T-helper 2 cell (primary cell): ENCODE measurements at regions not wholly inside any gene's neighbourhood (a gene's known extent, or its start where the extent isn't known, plus 50 kb on each side); places are given as distances from the start of the nearest gene placed in this dataset.

Experiments
- DNase-seq, 5 experiments: peaks; one replicate each; pipeline versions ENCODE4 v3.0.0 to v3.0.0-alpha.2; 2012 to 2022

DNA sequence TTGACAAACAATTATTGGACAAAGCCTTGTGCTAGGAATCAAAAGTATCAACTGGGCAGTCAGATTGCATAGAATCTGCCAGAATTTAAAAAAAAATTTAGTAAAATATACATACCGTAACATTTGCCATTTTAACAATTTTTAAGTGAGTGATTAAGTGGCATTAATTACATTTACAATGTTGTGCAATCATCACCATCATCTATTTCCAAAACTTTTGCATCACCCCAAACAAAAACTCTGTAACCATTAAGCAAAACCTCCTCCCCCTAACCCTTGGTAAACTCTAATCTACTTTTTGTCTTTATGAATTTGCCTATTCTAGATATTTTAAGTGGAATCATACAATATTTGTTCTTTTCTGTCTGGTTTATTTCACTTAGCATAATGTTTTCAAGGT, 182.8 kb downstream of the LMO4 start:
- no peak for DNase-seq

DNA sequence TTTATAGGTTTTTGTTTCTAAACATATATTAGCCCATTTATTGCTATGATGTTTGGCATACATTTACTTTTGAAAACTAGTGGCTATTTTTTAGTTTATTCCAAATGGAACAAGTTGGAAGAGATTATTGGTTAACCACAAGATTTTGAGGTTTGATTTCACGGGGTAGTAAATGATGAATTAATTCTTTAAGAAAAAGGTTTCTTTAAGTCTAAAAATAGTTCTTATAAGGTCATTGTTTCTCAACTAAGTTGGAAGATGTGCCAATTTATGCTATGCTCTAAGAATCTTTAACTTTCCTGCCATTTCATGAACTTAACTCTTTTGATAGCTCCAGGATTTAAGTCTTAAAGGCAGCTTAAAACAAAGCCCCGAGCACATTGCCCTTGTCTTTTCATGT, 183.8 kb downstream of the LMO4 start:
- DNase-seq: no peak

DNA sequence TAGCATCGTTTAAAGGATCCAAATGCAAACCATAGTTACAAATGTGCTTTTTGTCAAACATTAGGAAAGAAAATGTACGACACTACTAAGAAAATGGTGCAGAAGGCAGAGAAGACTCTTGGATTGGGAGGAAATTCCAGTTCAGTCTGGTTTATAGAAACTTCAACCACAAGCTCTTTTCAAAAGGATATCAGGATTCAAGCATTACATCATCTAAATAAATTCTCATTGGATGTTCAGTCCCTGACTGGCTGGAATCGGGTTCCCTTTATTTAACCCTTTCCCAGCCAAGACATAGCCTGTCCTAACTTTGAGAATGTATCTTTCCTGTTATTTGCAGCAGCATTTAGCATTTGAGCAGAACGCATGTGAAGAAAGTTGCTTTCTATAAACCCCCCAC, 184.6 kb downstream of the LMO4 start:
- no peak for DNase-seq

DNA sequence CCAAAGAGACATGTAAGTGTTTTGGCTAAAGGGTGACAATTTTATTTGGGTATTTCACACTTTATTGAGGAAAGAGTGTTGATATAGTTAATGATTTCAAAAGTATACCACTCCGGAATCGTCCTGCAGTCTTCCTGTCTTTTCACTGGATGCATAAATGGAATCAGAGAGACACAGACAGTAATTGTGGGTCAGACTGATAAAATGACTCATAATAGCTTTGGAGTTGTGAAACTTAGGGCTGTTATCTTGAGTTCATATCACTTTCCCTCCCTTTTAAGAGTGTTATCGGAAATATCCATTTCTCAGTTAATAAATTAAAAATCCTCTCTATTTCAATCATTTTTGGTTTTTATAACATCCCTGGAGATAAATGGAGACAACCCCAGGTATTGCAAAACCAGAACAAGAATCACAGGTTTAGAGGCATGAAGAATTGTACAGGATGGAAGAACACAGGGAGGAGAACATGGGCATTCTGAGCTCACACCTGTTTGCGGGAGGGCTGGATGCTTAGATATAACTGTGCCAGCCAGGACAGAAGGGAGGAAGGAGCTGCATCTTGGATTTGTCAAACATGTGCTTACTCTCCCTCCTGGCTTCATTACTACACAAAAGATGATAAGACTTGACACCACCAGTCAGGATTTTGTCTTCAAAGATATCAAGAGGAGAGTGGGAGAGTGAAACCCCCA, 185.4 kb downstream of the LMO4 start:
- no peak for DNase-seq

DNA sequence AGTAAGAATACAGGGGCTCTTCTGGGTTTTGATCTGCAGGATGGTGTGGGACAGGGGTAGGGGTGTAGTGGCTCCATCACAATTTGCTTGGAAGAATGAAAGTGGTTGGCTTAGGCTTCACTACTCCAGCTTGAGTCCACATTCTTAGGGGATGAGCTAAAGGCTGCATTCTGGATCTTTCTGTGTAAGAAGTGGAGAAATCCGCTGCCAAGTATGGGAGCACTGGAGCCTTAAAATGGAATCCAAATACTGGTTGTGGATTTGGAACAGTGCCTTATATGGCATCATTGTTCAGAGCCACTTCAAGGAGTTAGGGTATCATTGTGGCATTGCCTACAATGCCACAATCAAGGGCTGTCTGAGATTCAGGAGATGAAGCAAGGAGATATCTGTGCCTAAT, 187.1 kb downstream of the LMO4 start:
- DNase-seq: no peak

DNA sequence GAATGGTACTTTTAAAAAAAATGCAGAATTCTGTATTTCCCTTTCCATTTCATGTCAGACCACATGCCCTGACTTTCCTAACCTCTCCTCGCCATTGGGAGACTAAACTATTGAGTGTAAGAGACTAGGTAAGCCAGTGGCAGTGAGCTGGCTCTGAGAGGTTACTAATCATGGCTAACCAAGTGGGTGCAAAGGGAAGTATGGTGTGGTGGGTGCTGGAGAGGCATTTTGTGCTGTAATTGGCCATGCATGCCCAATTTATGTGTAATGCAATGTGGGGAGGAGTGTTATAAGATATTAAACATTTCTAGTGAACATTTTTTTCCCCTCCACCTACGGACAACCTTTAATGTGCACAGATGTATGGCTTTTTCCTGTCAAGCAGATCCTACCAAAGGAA, 190.1 kb downstream of the LMO4 start:
- no peak for DNase-seq

DNA sequence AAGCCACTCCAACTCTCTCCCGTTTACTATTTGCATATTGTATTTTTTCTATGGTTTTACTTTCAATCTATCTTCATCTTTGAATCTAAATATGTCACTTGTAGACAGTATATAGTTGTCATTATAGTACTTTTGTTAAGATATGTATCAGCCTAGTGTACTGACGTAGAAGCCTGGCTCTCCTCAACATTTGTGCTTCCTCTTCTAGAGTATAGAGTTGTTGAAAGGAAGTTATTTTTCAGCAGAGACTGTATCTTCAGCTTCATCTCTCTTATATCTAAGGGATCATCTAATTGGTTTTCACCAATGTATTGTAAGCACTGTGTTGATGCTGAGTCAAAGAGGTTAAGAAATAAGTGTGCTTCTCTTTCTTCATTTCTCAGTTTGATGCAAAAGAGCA, 192.8 kb downstream of the LMO4 start:
- DNase-seq: peak in 1 of 5 experiments; percentile 92

DNA sequence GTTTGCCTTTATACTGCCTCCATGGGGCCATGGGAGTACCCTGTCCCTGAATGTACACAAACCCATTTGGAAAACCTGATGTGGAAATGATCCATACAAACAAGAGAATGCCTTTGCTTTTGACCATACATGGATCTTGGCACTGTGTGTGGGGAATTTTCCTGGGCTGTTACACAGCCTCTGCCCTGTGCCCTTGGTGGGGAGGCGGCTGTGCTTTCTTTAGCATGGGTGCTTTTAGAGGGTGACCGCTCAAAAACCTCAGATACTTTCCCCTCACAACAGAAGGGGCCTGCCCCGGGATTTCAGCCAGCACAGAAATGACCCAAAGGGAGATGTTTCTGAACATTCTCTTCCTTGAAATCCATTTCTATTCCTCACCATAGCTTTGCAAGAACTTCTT, 194.8 kb downstream of the LMO4 start:
- DNase-seq: no peak

DNA sequence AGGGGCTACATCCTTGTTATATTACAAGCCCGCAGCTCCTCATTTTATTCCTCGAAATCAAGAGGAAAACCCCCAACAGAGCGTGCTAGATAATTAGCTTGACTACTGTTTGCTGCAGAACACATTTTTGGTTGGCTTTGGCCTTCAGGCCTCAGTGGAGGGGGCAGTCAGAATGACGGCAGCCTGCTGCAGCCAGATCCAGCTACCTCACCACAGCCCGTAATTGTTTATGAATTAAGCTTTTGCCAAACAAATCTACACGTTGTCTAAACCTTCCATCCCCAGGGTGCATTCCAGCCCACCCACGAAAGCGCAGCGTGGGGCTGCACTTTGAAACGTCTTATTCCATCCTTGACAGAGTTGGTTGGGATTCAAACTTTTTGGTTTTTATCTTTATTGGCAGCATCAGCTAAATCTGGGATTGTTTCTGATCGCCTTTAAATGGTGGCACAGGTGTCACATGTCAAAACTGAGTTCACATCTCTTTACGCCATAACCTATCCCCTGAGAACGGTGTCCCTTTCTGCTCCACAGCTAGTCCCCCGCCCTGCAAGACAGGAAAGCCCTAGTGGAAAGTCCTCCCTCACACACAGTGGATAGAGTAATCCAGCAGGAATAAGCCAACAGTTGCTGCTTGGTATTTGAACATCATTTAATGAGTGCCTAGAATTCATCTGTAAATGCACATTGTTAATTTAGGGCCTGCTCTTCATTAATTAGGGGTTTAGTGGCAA, 195.5 kb downstream of the LMO4 start:
- DNase-seq: no peak

DNA sequence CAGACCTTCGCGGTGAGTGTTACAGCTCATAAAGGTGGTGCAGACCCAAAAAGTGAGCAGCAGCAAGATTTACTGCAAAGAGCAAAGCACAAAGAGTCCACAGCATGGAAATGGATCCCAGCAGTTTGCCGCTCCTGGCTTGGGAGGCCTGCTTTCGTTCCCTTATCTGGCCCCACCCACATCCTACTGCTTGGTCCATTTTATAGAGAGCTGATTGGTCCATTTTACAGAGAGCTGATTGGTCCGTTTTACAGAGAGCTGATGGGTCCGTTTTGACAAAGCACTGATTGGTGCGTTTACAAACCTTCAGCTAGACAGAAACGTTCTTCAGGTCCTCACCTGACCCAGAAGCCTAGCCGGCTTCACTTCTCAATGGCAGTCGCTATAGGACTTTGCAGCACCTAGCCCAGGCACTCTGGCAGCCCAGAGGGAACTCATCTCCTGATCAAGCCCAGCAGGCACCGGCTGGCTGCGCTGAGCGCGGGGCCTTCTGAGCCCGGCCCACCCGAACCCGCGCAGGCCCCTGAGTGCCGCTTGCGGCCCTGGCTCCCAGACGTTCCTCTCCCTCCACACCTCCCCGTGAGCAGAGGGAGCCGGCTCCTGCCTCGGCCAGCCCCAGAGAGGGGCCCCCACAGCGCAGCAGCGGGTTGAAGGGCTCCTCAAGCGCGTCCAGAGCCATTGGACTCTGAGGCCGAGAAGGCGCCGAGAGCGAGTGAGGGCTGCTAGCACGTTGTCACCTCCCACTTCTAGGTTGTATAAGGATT, 200.3 kb downstream of the LMO4 start:
- DNase-seq: no peak

DNA sequence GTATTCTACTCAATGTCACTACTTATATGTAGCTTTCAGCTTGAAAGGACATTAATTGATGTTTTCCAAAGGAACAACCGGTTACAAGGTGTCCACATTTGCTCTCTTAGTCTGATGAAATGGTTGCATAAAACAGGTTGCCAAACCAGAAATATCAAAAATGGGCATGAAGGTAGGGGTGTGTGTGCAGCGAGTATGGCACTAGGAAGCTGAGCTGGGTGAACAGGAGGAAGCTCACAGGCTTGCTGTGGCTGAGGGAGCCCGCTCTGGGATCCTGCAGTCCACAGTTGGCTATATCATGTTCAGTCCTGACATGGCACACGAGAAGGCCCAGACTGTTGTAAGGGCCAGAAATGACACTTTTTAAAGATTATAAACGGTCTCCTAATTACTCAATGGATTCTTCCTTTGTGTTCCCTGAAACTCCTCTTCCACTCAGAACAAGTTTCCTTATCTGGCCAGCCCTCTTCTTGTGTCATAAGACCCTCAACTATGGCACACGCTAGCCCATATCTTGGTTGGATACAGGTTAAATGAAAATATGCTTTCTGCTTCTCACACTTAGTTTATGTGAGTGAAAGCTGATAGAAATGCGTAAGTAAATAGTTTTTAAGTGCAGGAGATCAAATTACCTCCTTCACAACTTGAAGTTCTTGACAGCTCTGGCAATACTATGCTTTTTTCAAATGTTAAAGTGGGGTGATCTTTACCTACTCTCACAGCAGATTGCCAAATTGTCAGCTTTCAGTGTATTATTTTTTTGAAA, 201.5 kb downstream of the LMO4 start:
- DNase-seq: no peak

DNA sequence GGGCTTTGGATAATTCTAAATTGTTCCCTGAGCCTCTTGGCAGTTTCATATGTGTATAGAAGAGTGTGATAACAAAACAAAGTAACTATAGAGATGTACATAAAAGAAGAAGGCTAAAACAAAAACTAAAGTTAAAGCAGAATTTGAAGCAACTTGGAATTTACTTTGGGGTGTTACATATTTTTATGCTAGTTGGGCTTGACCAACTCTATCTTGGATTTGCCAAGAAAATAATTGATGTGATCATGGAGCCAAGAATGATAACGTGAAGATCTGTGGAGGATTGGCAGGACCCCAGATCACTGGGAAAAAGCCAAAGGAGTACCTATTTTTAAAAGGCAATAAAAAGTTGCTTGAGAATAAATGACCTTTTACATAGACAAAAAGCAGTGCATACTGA, 206.9 kb downstream of the LMO4 start:
- no peak for DNase-seq

DNA sequence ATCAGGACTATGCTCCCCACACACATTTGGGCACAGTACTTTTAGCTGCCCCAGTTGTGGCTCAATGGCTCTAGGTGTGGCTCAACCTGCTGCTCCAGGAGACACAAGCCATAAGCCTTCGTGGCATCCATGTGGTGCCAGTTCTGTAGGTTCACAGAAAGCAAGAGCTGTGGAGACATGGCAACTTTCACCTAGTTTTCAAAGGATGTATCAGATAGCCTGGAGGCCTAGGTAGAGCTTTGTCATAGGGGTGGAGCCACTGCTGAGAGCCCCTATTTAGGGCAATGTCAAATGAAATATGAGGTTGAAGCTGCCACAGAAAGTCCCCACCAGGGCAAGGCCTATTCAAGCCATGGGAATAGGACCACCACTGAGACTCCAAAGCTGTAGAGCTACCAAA, 210.5 kb downstream of the LMO4 start:
- no peak for DNase-seq

DNA sequence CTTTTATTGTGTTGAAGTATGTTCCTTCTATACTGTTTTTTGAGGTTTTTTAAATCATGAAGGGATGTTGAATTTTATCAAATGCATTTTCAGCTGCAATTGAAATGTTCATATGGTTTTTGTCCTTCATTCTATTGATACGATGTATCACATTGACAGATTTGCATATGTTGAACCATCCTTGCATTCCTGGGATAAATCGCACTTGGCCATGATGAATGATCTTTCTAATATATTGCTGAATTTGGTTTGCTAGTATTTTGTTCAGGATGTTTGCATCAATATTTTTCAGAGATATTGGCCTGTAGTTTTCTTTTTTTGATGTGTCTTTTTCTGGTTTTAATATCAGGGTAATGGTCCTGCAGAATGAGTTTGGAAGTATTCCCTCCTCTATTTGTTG, 214.0 kb downstream of the LMO4 start:
- DNase-seq: no peak

DNA sequence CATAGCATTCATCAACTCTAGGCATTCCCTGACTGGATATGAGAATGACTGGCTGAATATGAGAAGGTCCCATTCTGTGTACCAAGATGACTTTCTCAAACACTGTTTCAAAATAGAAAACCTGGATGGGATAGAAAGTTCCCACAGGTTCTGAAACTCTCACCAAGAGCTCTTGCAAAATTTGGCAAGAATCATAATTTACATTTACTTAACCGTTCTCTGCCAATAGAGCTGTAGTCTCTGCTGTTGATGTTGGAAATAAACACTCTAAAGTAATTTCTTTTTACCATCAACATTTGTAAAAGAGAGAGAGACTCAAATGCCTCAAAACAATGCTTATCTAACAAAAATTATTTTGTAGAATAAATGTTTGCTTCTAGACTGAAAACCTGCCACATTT, 221.1 kb downstream of the LMO4 start:
- no peak for DNase-seq

DNA sequence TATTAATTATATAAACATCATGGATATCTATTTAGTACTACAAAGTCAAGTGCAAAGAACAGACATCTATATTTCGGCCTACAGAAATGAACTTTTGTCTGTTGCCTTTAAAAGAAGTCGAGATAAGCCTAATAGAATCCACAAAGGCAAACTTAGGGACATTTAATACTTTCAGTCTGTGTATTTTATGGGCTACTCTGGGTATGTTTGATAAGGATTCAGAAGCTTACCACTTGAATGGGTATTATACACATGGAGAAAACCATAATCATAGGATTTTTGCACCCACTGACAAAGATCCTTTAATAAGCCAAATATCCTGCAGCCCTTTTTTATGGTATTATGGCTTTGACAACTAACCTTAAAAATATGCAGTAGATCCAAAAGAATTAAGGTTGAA, 224.8 kb downstream of the LMO4 start:
- no peak for DNase-seq

DNA sequence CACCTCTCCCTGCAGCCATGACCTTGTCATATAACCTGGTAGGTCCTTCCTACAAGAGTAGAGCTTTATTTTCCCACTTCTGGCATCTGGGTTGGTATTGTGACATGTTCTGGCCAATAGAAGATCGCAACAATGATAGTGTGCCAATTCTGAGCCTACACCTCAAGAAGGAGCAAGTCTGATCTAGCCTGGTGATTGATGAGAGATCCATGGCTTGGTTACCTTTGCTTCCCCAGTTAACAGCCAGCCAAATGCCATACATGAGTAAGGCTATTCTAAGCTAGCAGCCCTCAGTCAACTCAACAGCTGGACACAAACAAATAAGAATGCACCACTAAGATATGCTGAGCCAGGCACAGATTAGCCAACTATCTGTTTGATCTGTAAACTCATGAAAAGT, 226.7 kb downstream of the LMO4 start:
- no peak for DNase-seq

DNA sequence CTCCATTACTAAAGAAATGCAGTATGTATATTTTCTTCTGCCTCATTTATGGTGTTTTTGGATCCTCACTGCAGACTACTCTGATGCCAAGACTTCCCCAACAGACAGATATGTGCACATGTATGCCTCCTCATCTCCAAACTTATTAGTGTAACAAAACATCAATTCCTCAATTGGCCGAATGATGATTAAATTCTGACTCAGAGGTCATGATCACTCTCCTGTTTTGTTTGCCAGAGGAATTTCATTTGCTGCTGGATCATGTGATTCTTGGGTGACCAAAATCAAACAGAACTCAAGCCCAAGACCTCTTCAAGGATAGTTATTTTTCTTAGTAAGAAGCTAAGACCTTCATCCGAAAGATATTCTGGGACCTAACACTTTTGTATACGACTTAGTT, 227.6 kb downstream of the LMO4 start:
- DNase-seq: no peak

DNA sequence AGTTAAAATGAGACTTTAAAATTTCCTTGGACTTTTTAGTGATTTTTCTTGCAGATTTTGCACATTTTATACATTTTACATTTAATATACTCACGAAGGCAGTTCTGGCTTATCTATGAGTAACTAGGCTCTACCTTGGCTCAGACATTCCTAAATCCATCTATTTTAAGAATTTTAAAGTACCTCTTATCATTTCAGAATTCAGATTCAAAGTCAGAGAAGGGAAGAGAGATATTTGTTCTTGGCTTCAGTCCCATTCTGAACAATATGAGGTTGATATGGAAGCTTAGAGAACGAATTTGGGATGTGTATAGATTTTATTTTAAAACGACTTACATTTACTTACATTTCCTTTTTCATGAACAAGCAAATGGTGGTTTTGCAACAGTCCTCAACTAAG, 230.2 kb downstream of the LMO4 start:
- DNase-seq: no peak

DNA sequence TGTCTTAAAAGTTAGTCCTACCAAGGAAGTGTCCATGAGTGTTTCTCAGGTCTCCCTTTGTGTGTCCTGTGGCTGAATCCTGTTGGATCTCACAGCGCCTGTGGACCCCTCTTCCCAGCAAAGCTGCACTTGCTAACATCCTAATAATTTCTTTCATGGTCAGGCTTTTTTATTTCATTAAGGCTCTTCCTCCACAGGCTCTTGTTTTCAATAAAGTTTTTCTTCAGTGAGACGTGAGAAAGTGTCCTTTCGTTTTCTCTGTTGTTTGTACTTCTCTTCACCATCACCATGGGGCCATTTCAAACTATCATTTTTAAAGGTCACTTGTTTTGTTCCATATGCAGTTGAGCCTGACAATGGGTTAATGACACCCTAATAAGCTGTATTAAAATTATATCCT, 231.5 kb downstream of the LMO4 start:
- DNase-seq: no peak

DNA sequence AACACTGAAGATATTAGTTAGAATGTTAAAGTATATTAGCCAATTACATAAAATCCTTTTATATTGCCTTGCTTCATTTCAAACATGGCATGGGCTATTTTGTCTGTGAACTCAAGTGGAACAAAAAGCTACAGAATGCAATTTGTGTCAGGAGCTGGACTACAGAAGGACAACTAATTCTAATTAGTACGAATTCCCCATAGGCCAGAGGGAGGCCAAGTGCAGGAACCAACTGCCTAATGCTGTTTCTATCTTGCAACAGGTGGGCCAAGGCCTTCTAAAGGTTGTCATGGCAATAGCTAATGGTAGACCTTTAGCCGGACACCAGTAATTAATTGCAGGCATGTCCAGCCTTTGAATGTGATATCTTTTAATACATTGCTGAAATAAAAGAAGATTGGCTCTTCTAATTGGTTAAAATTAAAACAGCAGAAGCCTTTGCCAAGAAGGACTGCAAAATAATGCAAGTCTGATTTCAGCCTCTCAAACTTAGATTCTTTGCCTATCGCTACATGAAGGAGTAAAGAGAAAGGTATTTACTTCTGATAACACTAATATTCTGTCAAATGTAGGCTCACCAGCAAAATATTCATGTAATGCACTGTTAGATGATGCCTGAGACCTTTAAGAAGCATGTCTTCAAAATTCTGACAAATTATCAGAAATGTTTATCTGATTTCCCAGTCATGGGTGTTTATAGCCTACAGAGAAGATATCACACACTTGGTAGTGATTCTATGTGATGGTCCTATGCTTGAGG, 232.1 kb downstream of the LMO4 start:
- no peak for DNase-seq

DNA sequence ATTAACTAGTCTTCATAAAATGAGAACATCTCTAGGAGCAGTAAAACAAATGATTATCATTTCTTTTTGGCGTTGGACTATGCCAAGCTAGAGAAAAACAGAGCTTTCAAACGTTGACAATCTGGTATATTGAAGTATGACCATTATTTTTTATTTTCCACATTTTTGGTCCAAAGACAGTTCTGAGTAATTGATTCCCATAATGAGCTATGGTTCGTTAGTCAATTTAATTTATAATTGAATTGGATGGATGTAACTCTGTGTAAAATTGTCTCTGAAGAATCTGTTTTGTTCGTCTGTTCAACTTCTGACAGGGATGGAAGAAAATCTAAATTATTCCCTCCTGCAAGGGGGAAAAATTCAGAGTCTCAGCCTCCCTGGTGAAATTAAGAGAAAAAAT, 234.5 kb downstream of the LMO4 start:
- no peak for DNase-seq

DNA sequence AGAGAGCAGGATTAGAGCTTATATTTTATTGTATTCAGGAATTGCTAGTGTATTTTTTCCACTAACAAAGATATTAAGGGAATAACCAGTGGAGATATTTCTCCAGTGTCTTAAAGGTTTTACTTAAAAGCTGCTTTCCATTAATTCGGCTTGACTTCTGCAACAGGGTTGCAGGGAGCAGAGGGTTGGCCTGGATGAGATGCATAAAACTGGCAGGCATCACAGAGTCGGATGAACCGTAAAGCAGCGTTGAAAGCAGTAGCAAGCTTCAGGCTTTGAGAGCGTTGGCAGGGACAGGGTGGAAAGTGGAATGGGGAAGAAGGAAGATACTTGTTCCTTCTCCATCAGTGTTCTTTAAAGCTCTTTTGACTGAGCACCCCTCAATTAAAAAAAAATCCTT, 237.2 kb downstream of the LMO4 start:
- no peak for DNase-seq
